ENCODE measurements at regions not wholly inside any gene's neighbourhood (a gene's known extent, or its start where the extent isn't known, plus 50 kb on each side); places are given as distances from the start of the nearest gene placed in this dataset.

GRCh38 chr4:131426023-131426758, 1722.9 kb upstream of the PCDH10 start:
- no peak for TF ChIP-seq POLR2A (IDR thresholded peaks at IDR 0.05)
- no peak for TF ChIP-seq CTCF (IDR thresholded peaks at IDR 0.05)
- ATAC-seq (no peak), DNase-seq (no peak)
- Histone ChIP-seq H3K36me3 (no peaks in the 10 kb centered on the region), H3K4me1 (no peaks in the 10 kb centered on the region), H3K27ac (no peak overlapping the region), H3K27me3 (no peaks in the 10 kb centered on the region), H3K4me3 (no peak overlapping the region), H3K9me3 (no peaks in the 10 kb centered on the region)
- intact Hi-C loops (cut with DNase I) = no loop called here
- WGBS (ENCODE audit: insufficient coverage, low coverage, low lambda C conversion rate, missing lambda C conversion rate) = 48% methylated on average over 3 of the region's 3 CpGs

GRCh38 chr4:131427000-131427399, 1722.1 kb upstream of the PCDH10 start:
- no peaks in the 10 kb centered on the region for H3K36me3 ChIP-seq
- H3K27ac ChIP-seq = no peak overlapping the region
- no peaks in the 10 kb centered on the region for H3K4me1 ChIP-seq
- no peaks in the 10 kb centered on the region for H3K27me3 ChIP-seq
- no peaks in the 10 kb centered on the region for H3K9me3 ChIP-seq
- TF ChIP-seq CTCF (IDR thresholded peaks at IDR 0.05) = no peak
- TF ChIP-seq POLR2A (IDR thresholded peaks at IDR 0.05) = no peak
- no peak overlapping the region for H3K4me3 ChIP-seq
- DNase-seq = no peak
- intact Hi-C loops (cut with DNase I) = no loop called here
- 48% methylated on average over 2 of the region's 2 CpGs for WGBS (ENCODE audit: insufficient coverage, low coverage, low lambda C conversion rate, missing lambda C conversion rate)
- no peak for ATAC-seq

GRCh38 chr4:131430302-131430701, 1718.8 kb upstream of the PCDH10 start:
- Histone ChIP-seq H3K4me3 (no peak overlapping the region), H3K27ac (no peak overlapping the region), H3K9me3 (no peaks in the 10 kb centered on the region), H3K27me3 (no peaks in the 10 kb centered on the region), H3K4me1 (no peaks in the 10 kb centered on the region), H3K36me3 (no peaks in the 10 kb centered on the region)
- intact Hi-C loops (cut with DNase I) = no loop called here
- DNase-seq (no peak), ATAC-seq (no peak)
- TF ChIP-seq CTCF (IDR thresholded peaks at IDR 0.05) (no peak), POLR2A (IDR thresholded peaks at IDR 0.05) (no peak)
- WGBS (ENCODE audit: insufficient coverage, low coverage, low lambda C conversion rate, missing lambda C conversion rate) = 41% methylated on average over 3 of the region's 3 CpGs

GRCh38 chr4:131441004-131441688, 1707.9 kb upstream of the PCDH10 start:
- Histone ChIP-seq H3K4me3 (no peak overlapping the region), H3K36me3 (no peaks in the 10 kb centered on the region), H3K27me3 (no peaks in the 10 kb centered on the region), H3K27ac (no peak overlapping the region), H3K4me1 (no peaks in the 10 kb centered on the region), H3K9me3 (no peaks in the 10 kb centered on the region)
- intact Hi-C loops (cut with DNase I) = no loop called here
- DNase-seq (no peak), ATAC-seq (no peak)
- TF ChIP-seq POLR2A (IDR thresholded peaks at IDR 0.05) = no peak
- TF ChIP-seq CTCF (IDR thresholded peaks at IDR 0.05) = no peak
- 64% methylated on average over 3 of the region's 7 CpGs for WGBS (ENCODE audit: insufficient coverage, low coverage, low lambda C conversion rate, missing lambda C conversion rate)

Data from right lobe of liver (tissue), 6 donors.